GM23338 (cell line): ENCODE measurements at regions not wholly inside any gene's neighbourhood (a gene's known extent, or its start where the extent isn't known, plus 50 kb on each side); places are given as distances from the start of the nearest gene placed in this dataset.

ENCODE experiments used
- ATAC-seq: fragments of 200-7000 bp; cut with Tn5 transposase; 3 replicates; pipeline ENCODE4 v1.9.1; 2020
- DNase-seq: peaks from one replicate; pipeline ENCODE4 v3.0.0-alpha.2; 2015; ENCODE audit warnings: low spot score
- H2AFZ ChIP-seq: fragments of 200-600 bp; sonication (generic); 2 replicates; pipeline ENCODE4 v1.8.0; 2016; ENCODE audit warnings: antibody characterized with exemption, mild to moderate bottlenecking, moderate library complexity
- H3F3A ChIP-seq: fragments of 200-600 bp; sonication (generic); replicated peaks from 2 replicates; pipeline ENCODE4 v1.8.0; 2017; ENCODE audit warnings: antibody characterized with exemption, mixed run types, low read depth
- H3K27ac ChIP-seq: fragments of 200-600 bp; sonication (generic); 2 replicates; pipeline ENCODE4 v1.6.1; 2016; ENCODE audit warnings: low read depth
- H3K27me3 ChIP-seq: fragments of 200-600 bp; sonication (generic); 2 replicates; pipeline ENCODE4 v1.8.0; 2016; ENCODE audit warnings: mild to moderate bottlenecking, mixed run types, moderate library complexity; ENCODE audit not compliant: insufficient read depth
- H3K36me3 ChIP-seq: fragments of 200-600 bp; sonication (generic); 2 replicates; pipeline ENCODE4 v1.8.0; 2016; ENCODE audit warnings: mild to moderate bottlenecking; ENCODE audit not compliant: insufficient read depth
- H3K4me1 ChIP-seq: fragments of 200-600 bp; sonication (generic); 2 replicates; pipeline ENCODE4 v1.8.0; 2016; ENCODE audit warnings: mild to moderate bottlenecking, moderate library complexity; ENCODE audit not compliant: insufficient read depth
- H3K4me2 ChIP-seq: fragments of 200-600 bp; sonication (generic); 2 replicates; pipeline ENCODE4 v1.7.1; 2017; ENCODE audit warnings: mixed run types
- H3K4me3 ChIP-seq: fragments of 200-600 bp; sonication (generic); 2 replicates; pipeline ENCODE4 v1.6.1; 2016; ENCODE audit warnings: mixed run types
- H3K79me2 ChIP-seq: fragments of 200-600 bp; sonication (generic); replicated peaks from 2 replicates; pipeline ENCODE4 v1.8.0; 2017; ENCODE audit warnings: mild to moderate bottlenecking; ENCODE audit not compliant: insufficient read depth
- H3K9me2 ChIP-seq: fragments of 200-600 bp; sonication (generic); 2 replicates; pipeline ENCODE4 v1.8.0; 2017; ENCODE audit not compliant: insufficient read depth
- H4K20me1 ChIP-seq: fragments of 200-600 bp; sonication (generic); replicated peaks from 2 replicates; pipeline ENCODE4 v1.8.0; 2017; ENCODE audit warnings: mild to moderate bottlenecking; ENCODE audit not compliant: insufficient read depth
- H3K27ac Mint-ChIP-seq: 2 replicates; pipeline ENCODE4 v1.8.0; 2020; ENCODE audit warnings: inconsistent platforms, mild to moderate bottlenecking, moderate library complexity, mixed read lengths
- H3K27me3 Mint-ChIP-seq: 3 replicates; pipeline ENCODE4 v1.8.0; 2022; ENCODE audit warnings: low read depth, mild to moderate bottlenecking, moderate library complexity, mixed read lengths, inconsistent platforms; ENCODE audit not compliant: insufficient read depth, poor library complexity
- H3K36me3 Mint-ChIP-seq: 3 replicates; pipeline ENCODE4 v1.8.0; 2021; ENCODE audit warnings: low read depth, mild to moderate bottlenecking, inconsistent platforms, moderate library complexity, mixed read lengths
- H3K4me1 Mint-ChIP-seq: 3 replicates; pipeline ENCODE4 v1.8.0; 2020; ENCODE audit warnings: mild to moderate bottlenecking, inconsistent platforms, mixed read lengths
- H3K4me3 Mint-ChIP-seq: 3 replicates; pipeline ENCODE4 v1.8.0; 2021; ENCODE audit warnings: moderate library complexity, mild to moderate bottlenecking, inconsistent platforms, mixed read lengths
- H3K9me3 Mint-ChIP-seq: 3 replicates; pipeline ENCODE4 v1.8.0; 2020; ENCODE audit warnings: moderate library complexity, mild to moderate bottlenecking, inconsistent platforms, mixed read lengths
- EZH2 ChIP-seq: fragments of 200-600 bp; sonication (generic); IDR thresholded peaks from one replicate; pipeline ENCODE4 v1.8.0; 2017; ENCODE audit warnings: antibody characterized with exemption, mild to moderate bottlenecking, low read depth; ENCODE audit not compliant: unreplicated experiment
- EZH2phosphoT487 ChIP-seq: fragments of 200-600 bp; sonication (generic); IDR thresholded peaks from one replicate; pipeline ENCODE4 v1.8.1; 2018; ENCODE audit warnings: antibody characterized with exemption; ENCODE audit not compliant: unreplicated experiment
- JUNB ChIP-seq: IDR thresholded peaks from one replicate; pipeline ENCODE4 v1.6.1; 2016; ENCODE audit warnings: antibody characterized with exemption; ENCODE audit not compliant: unreplicated experiment
- NANOG ChIP-seq: IDR thresholded peaks from 2 replicates; pipeline ENCODE4 v1.6.1; 2016; ENCODE audit warnings: antibody characterized with exemption, borderline replicate concordance
- POLR2AphosphoS5 ChIP-seq: IDR thresholded peaks from 2 replicates; pipeline ENCODE4 v1.6.1; 2016; ENCODE audit warnings: antibody characterized with exemption, low read depth
- TF ChIP-seq, protein P1 (sequence below): fragments of 250-450 bp; sonication (Bioruptor Pico); IDR thresholded peaks from 2 replicates; pipeline ENCODE4 v1.5.0; 2020; ENCODE audit warnings: mild to moderate bottlenecking, moderate library complexity
- TF ChIP-seq, protein P2 (sequence below): IDR thresholded peaks from 2 replicates; pipeline ENCODE4 v1.6.1; 2016; ENCODE audit warnings: antibody characterized with exemption
- TF ChIP-seq, protein P3 (sequence below), 2 experiments: fragments of 200-600 bp in 1 of 2; sonication (generic) in 1 of 2; conservative IDR thresholded peaks; 2 replicates each; pipeline versions ENCODE4 v1.5.1 to v1.6.1; 2016 to 2017; ENCODE audit warnings: antibody characterized with exemption in 2 of 2, low read depth in 2 of 2, mild to moderate bottlenecking in 2 of 2, moderate library complexity in 1 of 2

DNA sequence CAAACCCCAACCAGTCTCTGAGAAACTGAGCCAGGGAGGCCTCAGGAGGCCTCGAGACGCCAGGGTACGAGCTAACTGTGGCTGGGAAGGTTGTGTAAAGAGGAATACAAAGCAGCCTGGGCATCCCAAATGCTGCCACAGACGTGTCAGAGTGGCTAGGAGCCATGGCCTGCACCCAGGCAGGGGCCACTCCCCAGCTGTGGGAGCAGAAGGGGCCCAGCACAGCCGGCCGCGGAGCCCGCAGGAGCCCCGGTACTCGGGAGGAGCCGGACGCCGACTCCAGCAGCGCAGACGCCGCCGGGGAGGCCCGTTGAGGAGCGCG, 349.8 kb upstream of the B3GAT1 start (continued):
- TF ChIP-seq, protein P1, sequence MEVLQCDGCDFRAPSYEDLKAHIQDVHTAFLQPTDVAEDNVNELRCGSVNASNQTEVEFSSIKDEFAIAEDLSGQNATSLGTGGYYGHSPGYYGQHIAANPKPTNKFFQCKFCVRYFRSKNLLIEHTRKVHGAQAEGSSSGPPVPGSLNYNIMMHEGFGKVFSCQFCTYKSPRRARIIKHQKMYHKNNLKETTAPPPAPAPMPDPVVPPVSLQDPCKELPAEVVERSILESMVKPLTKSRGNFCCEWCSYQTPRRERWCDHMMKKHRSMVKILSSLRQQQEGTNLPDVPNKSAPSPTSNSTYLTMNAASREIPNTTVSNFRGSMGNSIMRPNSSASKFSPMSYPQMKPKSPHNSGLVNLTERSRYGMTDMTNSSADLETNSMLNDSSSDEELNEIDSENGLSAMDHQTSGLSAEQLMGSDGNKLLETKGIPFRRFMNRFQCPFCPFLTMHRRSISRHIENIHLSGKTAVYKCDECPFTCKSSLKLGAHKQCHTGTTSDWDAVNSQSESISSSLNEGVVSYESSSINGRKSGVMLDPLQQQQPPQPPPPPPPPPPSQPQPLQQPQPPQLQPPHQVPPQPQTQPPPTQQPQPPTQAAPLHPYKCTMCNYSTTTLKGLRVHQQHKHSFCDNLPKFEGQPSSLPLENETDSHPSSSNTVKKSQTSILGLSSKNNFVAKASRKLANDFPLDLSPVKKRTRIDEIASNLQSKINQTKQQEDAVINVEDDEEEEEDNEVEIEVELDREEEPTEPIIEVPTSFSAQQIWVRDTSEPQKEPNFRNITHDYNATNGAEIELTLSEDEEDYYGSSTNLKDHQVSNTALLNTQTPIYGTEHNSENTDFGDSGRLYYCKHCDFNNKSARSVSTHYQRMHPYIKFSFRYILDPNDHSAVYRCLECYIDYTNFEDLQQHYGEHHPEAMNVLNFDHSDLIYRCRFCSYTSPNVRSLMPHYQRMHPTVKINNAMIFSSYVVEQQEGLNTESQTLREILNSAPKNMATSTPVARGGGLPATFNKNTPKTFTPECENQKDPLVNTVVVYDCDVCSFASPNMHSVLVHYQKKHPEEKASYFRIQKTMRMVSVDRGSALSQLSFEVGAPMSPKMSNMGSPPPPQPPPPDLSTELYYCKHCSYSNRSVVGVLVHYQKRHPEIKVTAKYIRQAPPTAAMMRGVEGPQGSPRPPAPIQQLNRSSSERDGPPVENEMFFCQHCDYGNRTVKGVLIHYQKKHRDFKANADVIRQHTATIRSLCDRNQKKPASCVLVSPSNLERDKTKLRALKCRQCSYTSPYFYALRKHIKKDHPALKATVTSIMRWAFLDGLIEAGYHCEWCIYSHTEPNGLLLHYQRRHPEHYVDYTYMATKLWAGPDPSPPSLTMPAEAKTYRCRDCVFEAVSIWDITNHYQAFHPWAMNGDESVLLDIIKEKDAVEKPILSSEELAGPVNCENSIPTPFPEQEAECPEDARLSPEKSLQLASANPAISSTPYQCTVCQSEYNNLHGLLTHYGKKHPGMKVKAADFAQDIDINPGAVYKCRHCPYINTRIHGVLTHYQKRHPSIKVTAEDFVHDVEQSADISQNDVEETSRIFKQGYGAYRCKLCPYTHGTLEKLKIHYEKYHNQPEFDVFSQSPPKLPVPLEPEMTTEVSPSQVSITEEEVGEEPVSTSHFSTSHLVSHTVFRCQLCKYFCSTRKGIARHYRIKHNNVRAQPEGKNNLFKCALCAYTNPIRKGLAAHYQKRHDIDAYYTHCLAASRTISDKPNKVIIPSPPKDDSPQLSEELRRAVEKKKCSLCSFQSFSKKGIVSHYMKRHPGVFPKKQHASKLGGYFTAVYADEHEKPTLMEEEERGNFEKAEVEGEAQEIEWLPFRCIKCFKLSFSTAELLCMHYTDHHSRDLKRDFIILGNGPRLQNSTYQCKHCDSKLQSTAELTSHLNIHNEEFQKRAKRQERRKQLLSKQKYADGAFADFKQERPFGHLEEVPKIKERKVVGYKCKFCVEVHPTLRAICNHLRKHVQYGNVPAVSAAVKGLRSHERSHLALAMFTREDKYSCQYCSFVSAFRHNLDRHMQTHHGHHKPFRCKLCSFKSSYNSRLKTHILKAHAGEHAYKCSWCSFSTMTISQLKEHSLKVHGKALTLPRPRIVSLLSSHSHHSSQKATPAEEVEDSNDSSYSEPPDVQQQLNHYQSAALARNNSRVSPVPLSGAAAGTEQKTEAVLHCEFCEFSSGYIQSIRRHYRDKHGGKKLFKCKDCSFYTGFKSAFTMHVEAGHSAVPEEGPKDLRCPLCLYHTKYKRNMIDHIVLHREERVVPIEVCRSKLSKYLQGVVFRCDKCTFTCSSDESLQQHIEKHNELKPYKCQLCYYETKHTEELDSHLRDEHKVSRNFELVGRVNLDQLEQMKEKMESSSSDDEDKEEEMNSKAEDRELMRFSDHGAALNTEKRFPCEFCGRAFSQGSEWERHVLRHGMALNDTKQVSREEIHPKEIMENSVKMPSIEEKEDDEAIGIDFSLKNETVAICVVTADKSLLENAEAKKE = no peak
- TF ChIP-seq NANOG (no peak), EZH2phosphoT487 (no peak), POLR2AphosphoS5 (no peak)

DNA sequence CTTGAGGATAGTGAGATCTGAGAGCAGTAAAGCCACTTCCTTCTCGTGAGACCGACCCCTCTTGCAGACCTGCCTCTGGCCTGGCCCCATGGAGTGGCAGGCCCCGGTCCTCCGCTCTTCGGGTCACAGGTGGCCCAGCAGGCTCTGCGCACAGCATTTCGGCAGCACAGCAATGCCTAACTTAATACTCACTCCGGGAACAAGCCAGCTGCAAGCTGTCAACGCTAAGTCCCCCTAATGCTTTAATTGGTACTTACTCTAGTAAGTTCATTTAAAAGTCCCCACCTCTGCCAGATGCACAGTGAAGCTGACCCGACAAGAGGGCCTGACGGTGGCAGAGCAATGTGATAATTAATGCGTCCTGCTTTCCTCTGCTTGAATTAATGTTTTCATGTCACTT, 349.3 kb upstream of the B3GAT1 start:
- Histone ChIP-seq H3K4me1 (no peaks in the 10 kb centered on the region), H3K27me3 (no peaks in the 10 kb centered on the region), H3K4me3 (peak overlapping the region; percentile 48; the same call in 1 of the 2 replicates), H3K79me2 (no peaks in the 10 kb centered on the region), H3K9me2 (no peaks in the 10 kb centered on the region), H3K4me2 (peak overlapping the region; percentile 55; the same call in 1 of the 2 replicates), H3K36me3 (no peaks in the 10 kb centered on the region), H4K20me1 (no peaks in the 10 kb centered on the region), H3F3A (0 out of 2 replicates have a peak, but pooled peaks cover 6% of the 10 kb centered on the region), H2AFZ (no peak overlapping the region), H3K27ac (no peak overlapping the region)
- Mint-ChIP-seq H3K36me3 (no peaks in the 10 kb centered on the region), H3K27ac (peak overlapping the region; percentile 5; the same call in 1 of the 2 replicates), H3K27me3 (peaks cover 13% of the 10 kb centered on the region), H3K9me3 (no peaks in the 10 kb centered on the region), H3K4me3 (no peak overlapping the region), H3K4me1 (peaks cover 13% of the 10 kb centered on the region; the same call in 2 of the 3 replicates)
- no peak for DNase-seq
- ATAC-seq = no peak
- TF ChIP-seq, protein P2, sequence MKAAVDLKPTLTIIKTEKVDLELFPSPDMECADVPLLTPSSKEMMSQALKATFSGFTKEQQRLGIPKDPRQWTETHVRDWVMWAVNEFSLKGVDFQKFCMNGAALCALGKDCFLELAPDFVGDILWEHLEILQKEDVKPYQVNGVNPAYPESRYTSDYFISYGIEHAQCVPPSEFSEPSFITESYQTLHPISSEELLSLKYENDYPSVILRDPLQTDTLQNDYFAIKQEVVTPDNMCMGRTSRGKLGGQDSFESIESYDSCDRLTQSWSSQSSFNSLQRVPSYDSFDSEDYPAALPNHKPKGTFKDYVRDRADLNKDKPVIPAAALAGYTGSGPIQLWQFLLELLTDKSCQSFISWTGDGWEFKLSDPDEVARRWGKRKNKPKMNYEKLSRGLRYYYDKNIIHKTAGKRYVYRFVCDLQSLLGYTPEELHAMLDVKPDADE = no peak
- TF ChIP-seq, protein P3, sequence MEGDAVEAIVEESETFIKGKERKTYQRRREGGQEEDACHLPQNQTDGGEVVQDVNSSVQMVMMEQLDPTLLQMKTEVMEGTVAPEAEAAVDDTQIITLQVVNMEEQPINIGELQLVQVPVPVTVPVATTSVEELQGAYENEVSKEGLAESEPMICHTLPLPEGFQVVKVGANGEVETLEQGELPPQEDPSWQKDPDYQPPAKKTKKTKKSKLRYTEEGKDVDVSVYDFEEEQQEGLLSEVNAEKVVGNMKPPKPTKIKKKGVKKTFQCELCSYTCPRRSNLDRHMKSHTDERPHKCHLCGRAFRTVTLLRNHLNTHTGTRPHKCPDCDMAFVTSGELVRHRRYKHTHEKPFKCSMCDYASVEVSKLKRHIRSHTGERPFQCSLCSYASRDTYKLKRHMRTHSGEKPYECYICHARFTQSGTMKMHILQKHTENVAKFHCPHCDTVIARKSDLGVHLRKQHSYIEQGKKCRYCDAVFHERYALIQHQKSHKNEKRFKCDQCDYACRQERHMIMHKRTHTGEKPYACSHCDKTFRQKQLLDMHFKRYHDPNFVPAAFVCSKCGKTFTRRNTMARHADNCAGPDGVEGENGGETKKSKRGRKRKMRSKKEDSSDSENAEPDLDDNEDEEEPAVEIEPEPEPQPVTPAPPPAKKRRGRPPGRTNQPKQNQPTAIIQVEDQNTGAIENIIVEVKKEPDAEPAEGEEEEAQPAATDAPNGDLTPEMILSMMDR (conservative IDR thresholded peaks at IDR 0.05; ENCODE audit: low read depth in 2 of 2) = no peak
- TF ChIP-seq JUNB (no peak), POLR2AphosphoS5 (no peak), NANOG (no peak), EZH2 (no peak)
